Neural progenitor cell (in vitro differentiated cells): ENCODE measurements at regions not wholly inside any gene's neighbourhood (a gene's known extent, or its start where the extent isn't known, plus 50 kb on each side); places are given as distances from the start of the nearest gene placed in this dataset.

Experiments used
- DNase-seq: peaks from one replicate; pipeline ENCODE4 v3.0.0-alpha.2; 2016; ENCODE audit warnings: low spot score
- H2AFZ ChIP-seq: fragments of 200-600 bp; sonication (generic); replicated peaks from 2 replicates; pipeline ENCODE4 v1.6.1; 2016; ENCODE audit warnings: antibody characterized with exemption
- H3F3A ChIP-seq: fragments of 200-600 bp; sonication (generic); 2 replicates; pipeline ENCODE4 v1.6.1; 2016; ENCODE audit warnings: antibody characterized with exemption, low read depth
- H3K27ac ChIP-seq: fragments of 200-600 bp; sonication (generic); 2 replicates; pipeline ENCODE4 v1.5.1; 2016; ENCODE audit warnings: mild to moderate bottlenecking
- H3K27me3 ChIP-seq: fragments of 200-600 bp; sonication (generic); 2 replicates; pipeline ENCODE4 v1.6.1; 2016; ENCODE audit warnings: mild to moderate bottlenecking, moderate library complexity
- H3K36me3 ChIP-seq: fragments of 200-600 bp; sonication (generic); 2 replicates; pipeline ENCODE4 v1.5.1; 2016
- H3K4me1 ChIP-seq: fragments of 200-600 bp; sonication (generic); 2 replicates; pipeline ENCODE4 v1.6.1; 2016; ENCODE audit warnings: mixed run types
- H3K4me2 ChIP-seq: fragments of 200-600 bp; sonication (generic); 2 replicates; pipeline ENCODE4 v1.6.1; 2016
- H3K4me3 ChIP-seq: fragments of 200-600 bp; sonication (generic); 2 replicates; pipeline ENCODE4 v1.5.1; 2016
- H3K79me2 ChIP-seq: fragments of 200-600 bp; sonication (generic); 2 replicates; pipeline ENCODE4 v1.6.1; 2016; ENCODE audit warnings: low read depth
- H3K9ac ChIP-seq: fragments of 200-600 bp; sonication (generic); 2 replicates; pipeline ENCODE4 v1.6.1; 2016
- H3K9me3 ChIP-seq: fragments of 200-600 bp; sonication (generic); 2 replicates; pipeline ENCODE4 v1.5.1; 2016; ENCODE audit warnings: low read depth
- H4K20me1 ChIP-seq: fragments of 200-600 bp; sonication (generic); 2 replicates; pipeline ENCODE4 v1.6.1; 2016; ENCODE audit warnings: low read depth
- H3K27ac Mint-ChIP-seq: 3 replicates; pipeline ENCODE4 v1.8.0; 2021; ENCODE audit warnings: mixed read lengths
- H3K27me3 Mint-ChIP-seq: 2 replicates; pipeline ENCODE4 v1.8.0; 2022; ENCODE audit warnings: low read depth, mild to moderate bottlenecking, inconsistent platforms, moderate library complexity, mixed read lengths; ENCODE audit not compliant: insufficient read depth
- H3K36me3 Mint-ChIP-seq: 3 replicates; pipeline ENCODE4 v1.8.0; 2021; ENCODE audit warnings: mixed read lengths
- H3K4me1 Mint-ChIP-seq: 3 replicates; pipeline ENCODE4 v1.8.0; 2021; ENCODE audit warnings: mixed read lengths
- H3K4me3 Mint-ChIP-seq: 3 replicates; pipeline ENCODE4 v1.8.0; 2021; ENCODE audit warnings: mild to moderate bottlenecking, moderate library complexity, mixed read lengths
- H3K9me3 Mint-ChIP-seq: 3 replicates; pipeline ENCODE4 v1.8.0; 2020; ENCODE audit warnings: mixed read lengths
- EZH2 ChIP-seq: fragments of 200-600 bp; sonication (generic); IDR thresholded peaks from 2 replicates; pipeline ENCODE4 v1.6.1; 2017; ENCODE audit warnings: antibody characterized with exemption, mild to moderate bottlenecking, moderate library complexity
- EZH2phosphoT487 ChIP-seq: fragments of 200-600 bp; sonication (generic); IDR thresholded peaks from 2 replicates; pipeline ENCODE4 v1.6.1; 2017; ENCODE audit warnings: antibody characterized with exemption
- TF ChIP-seq, protein P1 (sequence below): fragments of 200-600 bp; sonication (generic); IDR thresholded peaks from 2 replicates; pipeline ENCODE4 v1.5.1; 2017; ENCODE audit warnings: antibody characterized with exemption, mild to moderate bottlenecking

DNA sequence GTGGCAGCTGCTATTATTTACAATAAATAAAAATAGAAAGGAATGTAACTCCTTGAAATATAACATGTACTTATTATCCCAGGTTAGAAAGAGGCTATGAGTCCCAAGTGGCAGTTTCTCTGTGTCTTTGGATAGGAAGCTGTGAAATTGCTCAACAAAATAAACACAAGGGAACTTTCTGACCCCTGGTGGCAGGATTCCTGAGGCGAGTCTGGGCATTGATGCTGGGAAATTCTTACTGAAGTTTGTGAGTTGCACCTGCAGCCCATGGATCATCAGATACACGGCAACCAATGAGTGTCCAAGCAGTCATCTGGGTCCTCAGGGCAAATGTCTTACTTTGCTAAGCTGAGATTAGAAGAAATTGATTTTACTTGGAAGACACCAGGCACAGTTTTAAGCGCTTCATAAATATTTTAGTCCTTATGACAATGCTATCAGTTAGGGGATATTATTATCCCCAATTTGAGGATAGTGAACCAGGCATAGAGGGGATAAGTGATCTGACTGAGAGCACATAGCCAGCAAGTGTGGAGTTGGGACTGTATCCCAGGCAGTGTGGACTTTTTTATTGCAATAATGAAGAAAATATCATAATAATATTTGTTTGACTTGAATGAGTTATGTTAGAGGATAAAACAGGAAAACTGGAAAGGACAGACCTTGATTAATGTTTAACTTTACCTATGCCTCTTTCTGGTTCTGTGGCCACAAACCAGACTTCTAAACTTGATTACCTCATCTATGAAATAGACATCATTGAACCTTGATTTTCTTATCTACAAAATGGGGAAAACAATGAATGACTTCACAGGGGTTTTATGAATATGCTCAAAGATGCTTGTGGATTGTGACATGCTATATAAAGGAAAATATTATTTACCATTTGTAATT, 265.5 kb upstream of the ADAMTSL1 start:
- no peak overlapping the region for H2AFZ ChIP-seq
- no peaks in the 10 kb centered on the region for H3K9me3 ChIP-seq
- no peak overlapping the region for H3K27ac ChIP-seq
- H3K4me2 ChIP-seq: no peak overlapping the region
- H3K27ac Mint-ChIP-seq: no peak overlapping the region
- no peak overlapping the region for H3K4me3 ChIP-seq
- H3K27me3 ChIP-seq: no peaks in the 10 kb centered on the region
- no peaks in the 10 kb centered on the region for H3K27me3 Mint-ChIP-seq
- H4K20me1 ChIP-seq: no peaks in the 10 kb centered on the region
- no peaks in the 10 kb centered on the region for H3K4me1 Mint-ChIP-seq
- peak; percentile 76 for DNase-seq
- H3K36me3 Mint-ChIP-seq: no peaks in the 10 kb centered on the region
- no peak for TF ChIP-seq EZH2
- TF ChIP-seq, protein P1, sequence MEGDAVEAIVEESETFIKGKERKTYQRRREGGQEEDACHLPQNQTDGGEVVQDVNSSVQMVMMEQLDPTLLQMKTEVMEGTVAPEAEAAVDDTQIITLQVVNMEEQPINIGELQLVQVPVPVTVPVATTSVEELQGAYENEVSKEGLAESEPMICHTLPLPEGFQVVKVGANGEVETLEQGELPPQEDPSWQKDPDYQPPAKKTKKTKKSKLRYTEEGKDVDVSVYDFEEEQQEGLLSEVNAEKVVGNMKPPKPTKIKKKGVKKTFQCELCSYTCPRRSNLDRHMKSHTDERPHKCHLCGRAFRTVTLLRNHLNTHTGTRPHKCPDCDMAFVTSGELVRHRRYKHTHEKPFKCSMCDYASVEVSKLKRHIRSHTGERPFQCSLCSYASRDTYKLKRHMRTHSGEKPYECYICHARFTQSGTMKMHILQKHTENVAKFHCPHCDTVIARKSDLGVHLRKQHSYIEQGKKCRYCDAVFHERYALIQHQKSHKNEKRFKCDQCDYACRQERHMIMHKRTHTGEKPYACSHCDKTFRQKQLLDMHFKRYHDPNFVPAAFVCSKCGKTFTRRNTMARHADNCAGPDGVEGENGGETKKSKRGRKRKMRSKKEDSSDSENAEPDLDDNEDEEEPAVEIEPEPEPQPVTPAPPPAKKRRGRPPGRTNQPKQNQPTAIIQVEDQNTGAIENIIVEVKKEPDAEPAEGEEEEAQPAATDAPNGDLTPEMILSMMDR: peak; percentile 76
- no peak overlapping the region for H3K9ac ChIP-seq
- H3K4me1 ChIP-seq: no peaks in the 10 kb centered on the region
- no peaks in the 10 kb centered on the region for H3F3A ChIP-seq
- H3K9me3 Mint-ChIP-seq: no peaks in the 10 kb centered on the region
- H3K36me3 ChIP-seq: no peaks in the 10 kb centered on the region
- no peaks in the 10 kb centered on the region for H3K79me2 ChIP-seq
- H3K4me3 Mint-ChIP-seq: no peak overlapping the region

DNA sequence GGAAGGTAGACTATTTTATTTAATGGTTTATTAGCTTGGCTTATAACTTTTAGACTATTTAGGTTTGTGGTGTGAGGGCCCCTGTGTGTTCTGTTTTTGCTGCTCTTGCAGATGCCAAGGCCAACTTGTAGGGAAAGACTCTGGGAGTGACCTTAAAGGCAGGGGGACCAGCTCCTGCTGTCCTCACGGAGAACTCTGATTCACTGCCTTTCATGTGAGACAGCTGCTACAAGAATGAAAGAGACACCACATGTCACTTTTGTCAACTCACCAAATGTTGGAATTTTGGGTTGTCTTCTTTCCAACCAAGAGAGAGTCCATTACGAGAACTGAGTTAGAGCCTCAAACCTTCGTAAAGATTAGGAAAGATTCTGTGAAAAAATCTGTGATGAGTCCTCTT, 258.3 kb upstream of the ADAMTSL1 start:
- no peak for DNase-seq
- Histone ChIP-seq H3K27me3 (no peaks in the 10 kb centered on the region), H3K4me1 (no peaks in the 10 kb centered on the region), H3K79me2 (no peaks in the 10 kb centered on the region), H3K9ac (no peak overlapping the region), H3K36me3 (no peaks in the 10 kb centered on the region), H3K4me2 (no peak overlapping the region), H2AFZ (no peak overlapping the region), H3K4me3 (no peak overlapping the region), H3K27ac (no peak overlapping the region), H3K9me3 (no peaks in the 10 kb centered on the region), H4K20me1 (no peaks in the 10 kb centered on the region), H3F3A (no peaks in the 10 kb centered on the region)
- Mint-ChIP-seq H3K9me3 (no peaks in the 10 kb centered on the region), H3K27me3 (no peaks in the 10 kb centered on the region), H3K4me1 (peaks cover 4% of the 10 kb centered on the region), H3K4me3 (no peak overlapping the region), H3K27ac (no peak overlapping the region), H3K36me3 (no peaks in the 10 kb centered on the region)
- no peak for TF ChIP-seq EZH2phosphoT487
- TF ChIP-seq EZH2: no peak
- TF ChIP-seq, protein P1: no peak

DNA sequence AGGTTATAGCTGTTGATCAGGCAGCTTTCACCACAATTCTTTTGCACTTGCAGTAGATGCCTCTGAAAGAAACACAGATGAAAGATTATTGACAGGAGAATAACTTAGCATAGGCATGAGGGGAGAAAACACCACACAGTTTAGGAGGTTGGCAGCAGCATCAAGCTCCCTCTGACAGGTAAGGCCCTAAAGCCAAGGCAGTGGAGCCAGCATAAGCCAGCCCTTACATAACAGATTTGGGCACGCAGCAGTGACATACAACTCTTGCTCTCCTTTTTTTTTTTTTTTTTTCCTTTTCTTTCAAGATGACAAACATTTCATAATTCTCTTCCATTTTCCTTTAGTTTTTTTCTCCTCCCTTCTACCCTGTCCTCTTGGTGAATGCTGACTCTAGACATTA, 257.6 kb upstream of the ADAMTSL1 start:
- no peaks in the 10 kb centered on the region for H3K9me3 ChIP-seq
- Mint-ChIP-seq H3K4me3 (no peak overlapping the region), H3K4me1 (peaks cover 4% of the 10 kb centered on the region), H3K27me3 (no peaks in the 10 kb centered on the region), H3K27ac (no peak overlapping the region), H3K36me3 (no peaks in the 10 kb centered on the region), H3K9me3 (no peaks in the 10 kb centered on the region)
- no peak overlapping the region for H3K27ac ChIP-seq
- H3K27me3 ChIP-seq: no peaks in the 10 kb centered on the region
- no peaks in the 10 kb centered on the region for H3K79me2 ChIP-seq
- no peaks in the 10 kb centered on the region for H3F3A ChIP-seq
- H3K36me3 ChIP-seq: no peaks in the 10 kb centered on the region
- H3K9ac ChIP-seq: no peak overlapping the region
- no peak for DNase-seq
- H3K4me3 ChIP-seq: no peak overlapping the region
- TF ChIP-seq EZH2phosphoT487 (no peak), EZH2 (no peak)
- TF ChIP-seq, protein P1: no peak
- H2AFZ ChIP-seq: no peak overlapping the region
- H3K4me1 ChIP-seq: no peaks in the 10 kb centered on the region
- H3K4me2 ChIP-seq: no peak overlapping the region
- no peaks in the 10 kb centered on the region for H4K20me1 ChIP-seq
